ENCODE measurements at regions not wholly inside any gene's neighbourhood (a gene's known extent, or its start where the extent isn't known, plus 50 kb on each side); places are given as distances from the start of the nearest gene placed in this dataset.

- TF ChIP-seq CTCF (conservative IDR thresholded peaks at IDR 0.05) (no peak), EZH2 (IDR thresholded peaks at IDR 0.05; ENCODE audit: low read depth) (no peak)
Observed at GRCh38 chr13:97127842-97128241, 94.3 kb upstream of the MBNL2 start.

All from PC-9 (cell line).